ENCODE measurements at regions not wholly inside any gene's neighbourhood (a gene's known extent, or its start where the extent isn't known, plus 50 kb on each side); places are given as distances from the start of the nearest gene placed in this dataset.

DNA sequence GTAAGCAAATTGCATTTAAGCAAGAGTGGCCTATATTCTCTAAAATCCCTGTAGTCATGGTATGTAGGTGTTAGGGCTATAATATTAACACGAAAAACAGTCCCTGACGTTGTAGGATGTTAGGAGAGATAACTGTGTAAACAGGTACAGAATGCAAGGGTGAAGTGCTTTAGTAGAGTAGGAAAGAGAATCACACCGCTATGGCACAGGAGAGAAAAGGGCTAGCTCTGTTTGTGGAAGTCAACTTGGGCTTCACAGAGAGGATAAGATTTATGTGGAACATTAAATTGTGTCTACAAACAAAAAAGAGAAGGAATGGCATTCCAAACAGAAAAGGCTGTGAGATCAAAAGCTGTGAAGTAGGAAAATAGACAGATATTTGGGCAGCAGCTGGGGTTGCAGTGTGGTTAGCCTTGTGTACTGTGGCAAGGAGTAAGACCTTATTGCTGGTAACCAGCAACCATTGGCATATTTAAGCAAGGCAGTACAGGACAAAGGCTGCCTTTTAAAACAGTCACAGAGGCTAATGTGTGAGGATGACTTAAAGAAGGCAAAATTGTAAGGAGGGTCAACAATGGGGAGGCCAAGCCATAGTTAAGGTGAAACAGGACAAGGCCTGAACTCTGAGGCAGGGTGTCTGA lies 337.5 kb upstream of the ADAMTSL1 start:
- Histone ChIP-seq H3K56ac (ENCODE audit: insufficient read length, low read depth, low read length) (no peak overlapping the region), H2BK15ac (ENCODE audit: low read depth, low read length) (no peak overlapping the region), H3K4ac (ENCODE audit: low read depth, low read length) (no peak overlapping the region), H2BK5ac (ENCODE audit: insufficient read length, low read length) (no peak overlapping the region), H3K79me1 (ENCODE audit: insufficient read depth, low read depth, low read length, poor library complexity, severe bottlenecking) (no peaks in the 10 kb centered on the region), H3K4me2 (ENCODE audit: insufficient read depth, insufficient read length, low read length) (no peak overlapping the region), H4K5ac (ENCODE audit: insufficient read length, low read depth, low read length) (no peak overlapping the region), H2AK5ac (ENCODE audit: insufficient read length, low read length) (no peak overlapping the region), H3K23me2 (ENCODE audit: insufficient read length, low read depth, low read length, poor library complexity, severe bottlenecking) (no peaks in the 10 kb centered on the region), H4K8ac (replicated peaks; ENCODE audit: insufficient read length, low read depth, low read length) (no peak overlapping the region), H3K18ac (ENCODE audit: insufficient read length, low read depth, low read length) (no peak overlapping the region), H3K79me2 (ENCODE audit: insufficient read depth, low read length) (no peaks in the 10 kb centered on the region), H3K4me1 (ENCODE audit: insufficient read depth, low read length) (no peaks in the 10 kb centered on the region), H3T11ph (ENCODE audit: low read length) (no peak overlapping the region), H3K9me3 (ENCODE audit: control insufficient read depth, low read depth, low read length) (no peaks in the 10 kb centered on the region), H4K91ac (ENCODE audit: insufficient read length, low read depth, low read length) (no peak overlapping the region), H2AFZ (ENCODE audit: low read length) (no peak overlapping the region), H4K20me1 (ENCODE audit: control insufficient read depth, insufficient read depth, insufficient read length) (no peaks in the 10 kb centered on the region), H3K23ac (ENCODE audit: insufficient read length, low read depth, low read length) (no peak overlapping the region), H2BK120ac (ENCODE audit: low read depth, low read length, poor library complexity, severe bottlenecking) (no peak overlapping the region), H3K27me3 (ENCODE audit: insufficient read depth, low read length) (no peaks in the 10 kb centered on the region), H2BK12ac (ENCODE audit: insufficient read length, low read depth, low read length) (no peak overlapping the region), H3K14ac (ENCODE audit: insufficient read depth, low read length) (no peak overlapping the region), H3K9ac (ENCODE audit: extremely low read depth, insufficient read length, low read length) (no peak overlapping the region), H2BK20ac (ENCODE audit: low read depth, low read length, poor library complexity, severe bottlenecking) (no peak overlapping the region), H3K27ac (ENCODE audit: insufficient read length, low read depth, low read length) (no peak overlapping the region)
- Mint-ChIP-seq H3K36me3 (ENCODE audit: insufficient read depth in 1 of 3, low read depth in 3 of 3) (no peaks in the 10 kb centered on the region), H3K9me3 (no peaks in the 10 kb centered on the region), H3K27me3 (ENCODE audit: low read depth) (no peaks in the 10 kb centered on the region; the same call in 1 of the 2 replicates), H3K27ac (no peak overlapping the region), H3K4me3 (no peak overlapping the region), H3K4me1 (no peaks in the 10 kb centered on the region)
- WGBS (ENCODE audit: extremely low coverage, insufficient read length, low lambda C conversion rate) = no CpG with 5 or more reads among the region's 3 CpGs
- TF ChIP-seq, protein P1, sequence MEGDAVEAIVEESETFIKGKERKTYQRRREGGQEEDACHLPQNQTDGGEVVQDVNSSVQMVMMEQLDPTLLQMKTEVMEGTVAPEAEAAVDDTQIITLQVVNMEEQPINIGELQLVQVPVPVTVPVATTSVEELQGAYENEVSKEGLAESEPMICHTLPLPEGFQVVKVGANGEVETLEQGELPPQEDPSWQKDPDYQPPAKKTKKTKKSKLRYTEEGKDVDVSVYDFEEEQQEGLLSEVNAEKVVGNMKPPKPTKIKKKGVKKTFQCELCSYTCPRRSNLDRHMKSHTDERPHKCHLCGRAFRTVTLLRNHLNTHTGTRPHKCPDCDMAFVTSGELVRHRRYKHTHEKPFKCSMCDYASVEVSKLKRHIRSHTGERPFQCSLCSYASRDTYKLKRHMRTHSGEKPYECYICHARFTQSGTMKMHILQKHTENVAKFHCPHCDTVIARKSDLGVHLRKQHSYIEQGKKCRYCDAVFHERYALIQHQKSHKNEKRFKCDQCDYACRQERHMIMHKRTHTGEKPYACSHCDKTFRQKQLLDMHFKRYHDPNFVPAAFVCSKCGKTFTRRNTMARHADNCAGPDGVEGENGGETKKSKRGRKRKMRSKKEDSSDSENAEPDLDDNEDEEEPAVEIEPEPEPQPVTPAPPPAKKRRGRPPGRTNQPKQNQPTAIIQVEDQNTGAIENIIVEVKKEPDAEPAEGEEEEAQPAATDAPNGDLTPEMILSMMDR (conservative IDR thresholded peaks at IDR 0.05) = no peak
- no peak for DNase-seq
